HG03064 (cell line): ENCODE measurements at regions not wholly inside any gene's neighbourhood (a gene's known extent, or its start where the extent isn't known, plus 50 kb on each side); places are given as distances from the start of the nearest gene placed in this dataset.

Experiments used
- ATAC-seq: cut with Tn5 transposase; IDR thresholded peaks from one replicate; pipeline ENCODE4 v1.9.1; 2021; ENCODE audit warnings: low read depth; ENCODE audit not compliant: unreplicated experiment

GRCh38 chr6:140050101-140050995, 675.9 kb upstream of the CITED2 start:
- no peak for ATAC-seq

- no peak for ATAC-seq
Measured at GRCh38 chr6:140049251-140049650, 674.8 kb upstream of the CITED2 start.

- ATAC-seq = no peak
Measured at GRCh38 chr6:140048202-140048790, 673.8 kb upstream of the CITED2 start.

GRCh38 chr6:140047321-140047720, 672.9 kb upstream of the CITED2 start:
- no peak for ATAC-seq

GRCh38 chr6:140046016-140046632, 671.7 kb upstream of the CITED2 start:
- no peak for ATAC-seq

- no peak for ATAC-seq
Measured at GRCh38 chr6:140045116-140045515, 670.7 kb upstream of the CITED2 start.

GRCh38 chr6:140044626-140045025, 670.2 kb upstream of the CITED2 start:
- ATAC-seq = no peak

- no peak for ATAC-seq
Measured at GRCh38 chr6:140043762-140044378, 669.4 kb upstream of the CITED2 start.

GRCh38 chr6:140043357-140043756, 668.9 kb upstream of the CITED2 start:
- no peak for ATAC-seq

- ATAC-seq = no peak
Measured at GRCh38 chr6:140041571-140042332, 667.3 kb upstream of the CITED2 start.

- ATAC-seq = no peak
Measured at GRCh38 chr6:140041056-140041455, 666.6 kb upstream of the CITED2 start.

- no peak for ATAC-seq
Measured at GRCh38 chr6:140040396-140040795, 665.9 kb upstream of the CITED2 start.

- ATAC-seq = no peak
Measured at GRCh38 chr6:140039364-140039763, 664.9 kb upstream of the CITED2 start.

GRCh38 chr6:140036196-140036595, 661.7 kb upstream of the CITED2 start:
- ATAC-seq = no peak

GRCh38 chr6:140032189-140032588, 657.7 kb upstream of the CITED2 start:
- no peak for ATAC-seq

- no peak for ATAC-seq
Measured at GRCh38 chr6:140029551-140029950, 655.1 kb upstream of the CITED2 start.

- no peak for ATAC-seq
Measured at GRCh38 chr6:140027219-140027618, 652.8 kb upstream of the CITED2 start.

GRCh38 chr6:140026546-140026945, 652.1 kb upstream of the CITED2 start:
- no peak for ATAC-seq

- no peak for ATAC-seq
Measured at GRCh38 chr6:140025171-140025570, 650.7 kb upstream of the CITED2 start.

- no peak for ATAC-seq
Measured at GRCh38 chr6:140020207-140020791, 645.9 kb upstream of the CITED2 start.
